SU-DHL-6 (cell line): ENCODE measurements at regions not wholly inside any gene's neighbourhood (a gene's known extent, or its start where the extent isn't known, plus 50 kb on each side); places are given as distances from the start of the nearest gene placed in this dataset.

ENCODE experiments used
- H2AFZ ChIP-seq: fragments of 200-600 bp; sonication (generic); 2 replicates; pipeline ENCODE4 v1.6.1; 2014; ENCODE audit warnings: low read depth, mild to moderate bottlenecking, moderate library complexity, mixed read lengths, antibody characterized with exemption, low read length; ENCODE audit not compliant: severe bottlenecking
- H3F3A ChIP-seq: fragments of 200-600 bp; shearing (Covaris generic); 2 replicates; pipeline ENCODE4 v1.6.0; 2016; ENCODE audit warnings: antibody characterized with exemption, mild to moderate bottlenecking; ENCODE audit not compliant: insufficient read depth
- H3K27ac ChIP-seq: fragments of 200-600 bp; sonication (generic); 2 replicates; pipeline ENCODE4 v1.5.1; 2016; ENCODE audit warnings: low read depth, mild to moderate bottlenecking, low read length, moderate library complexity, mixed read lengths
- H3K27me3 ChIP-seq: fragments of 200-600 bp; sonication (generic), shearing (Covaris generic); 2 replicates; pipeline ENCODE4 v1.6.0; 2014; ENCODE audit warnings: mild to moderate bottlenecking, low read length
- H3K36me3 ChIP-seq: fragments of 200-600 bp; sonication (generic); 2 replicates; pipeline ENCODE4 v1.6.1; 2014; ENCODE audit warnings: mild to moderate bottlenecking, low read length, mixed read lengths
- H3K4me2 ChIP-seq: fragments of 300-600, 200-600 bp; shearing (Covaris generic), sonication (generic); 2 replicates; pipeline ENCODE4 v1.6.0; 2014; ENCODE audit warnings: low read length, low read depth, mild to moderate bottlenecking; ENCODE audit not compliant: poor library complexity, severe bottlenecking
- H3K4me3 ChIP-seq: fragments of 200-600 bp; sonication (generic); 2 replicates; pipeline ENCODE4 v1.5.1; 2014; ENCODE audit warnings: antibody characterized with exemption, low read length, mild to moderate bottlenecking, mixed read lengths; ENCODE audit not compliant: insufficient read depth, poor library complexity, severe bottlenecking
- H3K79me2 ChIP-seq: fragments of 200-600 bp; sonication (generic); 2 replicates; pipeline ENCODE4 v1.6.1; 2014; ENCODE audit warnings: mild to moderate bottlenecking, low read length, moderate library complexity; ENCODE audit not compliant: insufficient read depth
- H3K9ac ChIP-seq: fragments of 200-600 bp; sonication (generic); 2 replicates; pipeline ENCODE4 v1.7.0; 2014; ENCODE audit warnings: mild to moderate bottlenecking, low read length
- H3K9me2 ChIP-seq: fragments of 200-600 bp; sonication (generic); replicated peaks from 2 replicates; pipeline ENCODE4 v1.6.1; 2014; ENCODE audit warnings: low read length; ENCODE audit not compliant: insufficient read depth
- H3K9me3 ChIP-seq: fragments of 200-600 bp; sonication (generic); 2 replicates; pipeline ENCODE4 v1.6.1; 2014; ENCODE audit warnings: low read length, mixed read lengths; ENCODE audit not compliant: insufficient read depth
- H4K20me1 ChIP-seq: fragments of 200-600 bp; sonication (generic); 2 replicates; pipeline ENCODE4 v1.6.1; 2014; ENCODE audit warnings: low read depth, mild to moderate bottlenecking, antibody characterized with exemption, low read length, moderate library complexity, mixed read lengths
- EZH2phosphoT487 ChIP-seq: fragments of 200-600 bp; sonication (generic), shearing (Covaris generic); conservative IDR thresholded peaks from 2 replicates; pipeline ENCODE4 v1.6.1; 2018; ENCODE audit warnings: mild to moderate bottlenecking, antibody characterized with exemption, low read length, moderate library complexity, mixed read lengths
- TF ChIP-seq, protein P1 (sequence below): fragments of 200-600 bp; sonication (generic); IDR thresholded peaks from one replicate; pipeline ENCODE4 v1.5.1; 2017; ENCODE audit warnings: antibody characterized with exemption, mild to moderate bottlenecking, low read length, moderate library complexity; ENCODE audit not compliant: insufficient read depth, poor library complexity, severe bottlenecking

DNA sequence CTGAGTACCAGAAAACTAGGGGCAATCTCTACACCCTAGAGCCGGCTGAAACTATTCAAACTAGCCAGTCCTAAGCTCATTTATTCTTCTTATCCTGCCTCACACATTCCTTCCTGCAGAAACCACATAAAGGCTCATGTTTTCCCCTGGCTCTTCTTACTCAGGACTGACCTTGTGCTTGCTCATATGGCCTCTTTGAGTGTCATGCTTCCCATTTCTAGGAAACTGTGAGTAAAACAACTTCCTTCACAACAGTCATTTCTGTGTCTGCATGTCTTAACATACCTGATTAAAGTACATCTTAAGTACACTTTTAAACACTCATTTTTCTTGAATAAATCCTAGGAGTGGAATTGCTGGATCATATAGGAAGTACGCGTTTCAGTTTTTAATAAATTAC, 52.3 kb upstream of the KIAA1217 start:
- TF ChIP-seq, protein P1, sequence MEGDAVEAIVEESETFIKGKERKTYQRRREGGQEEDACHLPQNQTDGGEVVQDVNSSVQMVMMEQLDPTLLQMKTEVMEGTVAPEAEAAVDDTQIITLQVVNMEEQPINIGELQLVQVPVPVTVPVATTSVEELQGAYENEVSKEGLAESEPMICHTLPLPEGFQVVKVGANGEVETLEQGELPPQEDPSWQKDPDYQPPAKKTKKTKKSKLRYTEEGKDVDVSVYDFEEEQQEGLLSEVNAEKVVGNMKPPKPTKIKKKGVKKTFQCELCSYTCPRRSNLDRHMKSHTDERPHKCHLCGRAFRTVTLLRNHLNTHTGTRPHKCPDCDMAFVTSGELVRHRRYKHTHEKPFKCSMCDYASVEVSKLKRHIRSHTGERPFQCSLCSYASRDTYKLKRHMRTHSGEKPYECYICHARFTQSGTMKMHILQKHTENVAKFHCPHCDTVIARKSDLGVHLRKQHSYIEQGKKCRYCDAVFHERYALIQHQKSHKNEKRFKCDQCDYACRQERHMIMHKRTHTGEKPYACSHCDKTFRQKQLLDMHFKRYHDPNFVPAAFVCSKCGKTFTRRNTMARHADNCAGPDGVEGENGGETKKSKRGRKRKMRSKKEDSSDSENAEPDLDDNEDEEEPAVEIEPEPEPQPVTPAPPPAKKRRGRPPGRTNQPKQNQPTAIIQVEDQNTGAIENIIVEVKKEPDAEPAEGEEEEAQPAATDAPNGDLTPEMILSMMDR = no peak
- no peak for TF ChIP-seq EZH2phosphoT487

DNA sequence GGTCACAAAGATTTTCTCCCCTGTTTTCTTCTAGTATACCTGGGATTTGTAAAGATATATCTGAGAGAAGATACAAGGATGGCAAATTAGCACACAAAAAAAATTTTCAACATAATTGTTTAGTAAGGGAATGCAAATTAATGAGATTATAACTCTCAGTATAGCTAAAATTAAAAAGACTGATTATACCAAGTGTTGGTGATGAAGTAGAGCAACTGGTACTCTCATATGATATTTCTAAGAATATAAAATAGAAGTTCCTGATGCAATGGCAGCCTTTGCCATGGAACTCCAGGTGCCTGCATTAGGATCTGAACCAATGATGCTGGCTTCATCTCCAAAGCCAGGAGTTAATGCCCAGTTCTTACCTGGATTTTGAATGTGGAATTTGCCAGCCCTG, 51.4 kb upstream of the KIAA1217 start:
- Histone ChIP-seq H3K4me2 (no peak overlapping the region), H3K9me2 (no peaks in the 10 kb centered on the region), H3K4me3 (no peak overlapping the region), H4K20me1 (no peaks in the 10 kb centered on the region), H3K36me3 (no peaks in the 10 kb centered on the region), H3K9me3 (peaks cover 13% of the 10 kb centered on the region; the same call in 1 of the 2 replicates), H3K79me2 (no peaks in the 10 kb centered on the region), H2AFZ (no peak overlapping the region), H3K9ac (no peak overlapping the region), H3F3A (no peaks in the 10 kb centered on the region), H3K27me3 (no peaks in the 10 kb centered on the region), H3K27ac (no peak overlapping the region)
- TF ChIP-seq, protein P1 = no peak

More for the DNA sequence above, 52.3 kb upstream of the KIAA1217 start:
- H3K9me2 ChIP-seq = no peaks in the 10 kb centered on the region
- no peaks in the 10 kb centered on the region for H3K27me3 ChIP-seq
- no peaks in the 10 kb centered on the region for H3F3A ChIP-seq
- H3K9ac ChIP-seq = no peak overlapping the region
- H2AFZ ChIP-seq = no peak overlapping the region
- H4K20me1 ChIP-seq = no peaks in the 10 kb centered on the region
- H3K79me2 ChIP-seq = no peaks in the 10 kb centered on the region
- H3K4me2 ChIP-seq = no peak overlapping the region
- no peaks in the 10 kb centered on the region for H3K36me3 ChIP-seq
- H3K27ac ChIP-seq = no peak overlapping the region
- no peak overlapping the region for H3K4me3 ChIP-seq
- peaks cover 13% of the 10 kb centered on the region; the same call in 1 of the 2 replicates for H3K9me3 ChIP-seq
